ENCODE measurements at regions not wholly inside any gene's neighbourhood (a gene's known extent, or its start where the extent isn't known, plus 50 kb on each side); places are given as distances from the start of the nearest gene placed in this dataset.

- TF ChIP-seq, protein P1, sequence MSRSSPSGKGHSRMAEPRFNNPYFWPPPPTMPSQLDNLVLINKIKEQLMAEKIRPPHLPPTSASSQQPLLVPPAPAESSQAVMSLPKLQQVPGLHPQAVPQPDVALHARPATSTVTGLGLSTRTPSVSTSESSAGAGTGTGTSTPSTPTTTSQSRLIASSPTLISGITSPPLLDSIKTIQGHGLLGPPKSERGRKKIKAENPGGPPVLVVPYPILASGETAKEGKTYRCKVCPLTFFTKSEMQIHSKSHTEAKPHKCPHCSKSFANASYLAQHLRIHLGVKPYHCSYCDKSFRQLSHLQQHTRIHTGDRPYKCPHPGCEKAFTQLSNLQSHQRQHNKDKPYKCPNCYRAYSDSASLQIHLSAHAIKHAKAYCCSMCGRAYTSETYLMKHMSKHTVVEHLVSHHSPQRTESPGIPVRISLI (CRISPR knock-in tag; IDR thresholded peaks at IDR 0.05; ENCODE audit: borderline replicate concordance) = no peak
- TF ChIP-seq MAF1 (CRISPR knock-in tag; IDR thresholded peaks at IDR 0.05; ENCODE audit: borderline replicate concordance) = no peak
- TF ChIP-seq, protein P2, sequence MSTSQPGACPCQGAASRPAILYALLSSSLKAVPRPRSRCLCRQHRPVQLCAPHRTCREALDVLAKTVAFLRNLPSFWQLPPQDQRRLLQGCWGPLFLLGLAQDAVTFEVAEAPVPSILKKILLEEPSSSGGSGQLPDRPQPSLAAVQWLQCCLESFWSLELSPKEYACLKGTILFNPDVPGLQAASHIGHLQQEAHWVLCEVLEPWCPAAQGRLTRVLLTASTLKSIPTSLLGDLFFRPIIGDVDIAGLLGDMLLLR (CRISPR knock-in tag; IDR thresholded peaks at IDR 0.05) = no peak
Measured at GRCh38 chr22:34858066-34858465, 207.9 kb upstream of the ISX start (continued).

GRCh38 chr22:34861787-34862186 is 204.2 kb upstream of the ISX start:
- no peaks in the 10 kb centered on the region for H3K36me3 ChIP-seq (replicated peaks in 1 of 2; ENCODE audit: control insufficient read depth in 1 of 2, insufficient read depth in 2 of 2, low read length in 2 of 2)
- no peak overlapping the region for H3K4me2 ChIP-seq (ENCODE audit: low read depth, low read length)
- no peaks in the 10 kb centered on the region for H4K20me1 ChIP-seq (ENCODE audit: insufficient read depth, low read length)
- no peaks in the 10 kb centered on the region for H3K4me1 ChIP-seq (ENCODE audit: insufficient read depth, low read length)
- no peaks in the 10 kb centered on the region for H3K27me3 ChIP-seq (ENCODE audit: control insufficient read depth in 1 of 2, insufficient read depth in 2 of 2, low read length in 2 of 2)
- ATAC-seq (no peak), DNase-seq (ENCODE audit: low spot score) (no peak), FAIRE-seq (no peak)
- no peak overlapping the region for H2AFZ ChIP-seq (ENCODE audit: low read length)
- POLR2A ChIA-PET = no interaction called here
- 6% methylated on average over 2 of the region's 2 CpGs for WGBS (ENCODE audit: low lambda C conversion rate)
- intact Hi-C loops (cut with micrococcal nuclease; ENCODE audit: unreplicated experiment) = no loop called here
- BruUV-seq (replicated peaks) = no TSS peak
- H3K27ac ChIP-seq (ENCODE audit: extremely low read length, insufficient read depth, low read length) = no peak overlapping the region
- H3K79me2 ChIP-seq (ENCODE audit: insufficient read depth, low read length) = no peaks in the 10 kb centered on the region
- CTCF ChIA-PET (ENCODE audit: low intra/inter-chr PET ratio, low total read pairs) = no interaction called here
- in situ Hi-C loops (cut with HindIII; ENCODE audit: extremely low pct_ligation_motif_present, low pct_unique_long_range_greater_than_20kb) = loop anchor here (10.0 kb wide), 1 partner anchor 57 kb away; no protein-coding TSS in a partner anchor
- H3K4me3 ChIP-seq (replicated peaks in 1 of 3; ENCODE audit: insufficient read depth in 1 of 3, low read depth in 2 of 3, low read length in 3 of 3) = no peak overlapping the region
- no peaks in the 10 kb centered on the region for H3K9me3 ChIP-seq (ENCODE audit: low read length)
- H3K9ac ChIP-seq (ENCODE audit: insufficient read depth, low read depth, low read length) = no peak overlapping the region
- TF ChIP-seq ZNF225 (CRISPR knock-in tag; IDR thresholded peaks at IDR 0.05) (no peak), UBTF (CRISPR knock-in tag; IDR thresholded peaks at IDR 0.05) (no peak), NONO (IDR thresholded peaks at IDR 0.05) (no peak), NONO (CRISPR knock-in tag; conservative IDR thresholded peaks at IDR 0.05) (no peak), DPF2 (CRISPR knock-in tag; IDR thresholded peaks at IDR 0.05; ENCODE audit: borderline replicate concordance, low read depth) (no peak), NAIF1 (CRISPR knock-in tag; IDR thresholded peaks at IDR 0.05; ENCODE audit: borderline replicate concordance) (no peak), KDM4B (CRISPR knock-in tag; IDR thresholded peaks at IDR 0.05) (no peak), ZNF678 (CRISPR knock-in tag; IDR thresholded peaks at IDR 0.05) (no peak)
- TF ChIP-seq, protein P3, sequence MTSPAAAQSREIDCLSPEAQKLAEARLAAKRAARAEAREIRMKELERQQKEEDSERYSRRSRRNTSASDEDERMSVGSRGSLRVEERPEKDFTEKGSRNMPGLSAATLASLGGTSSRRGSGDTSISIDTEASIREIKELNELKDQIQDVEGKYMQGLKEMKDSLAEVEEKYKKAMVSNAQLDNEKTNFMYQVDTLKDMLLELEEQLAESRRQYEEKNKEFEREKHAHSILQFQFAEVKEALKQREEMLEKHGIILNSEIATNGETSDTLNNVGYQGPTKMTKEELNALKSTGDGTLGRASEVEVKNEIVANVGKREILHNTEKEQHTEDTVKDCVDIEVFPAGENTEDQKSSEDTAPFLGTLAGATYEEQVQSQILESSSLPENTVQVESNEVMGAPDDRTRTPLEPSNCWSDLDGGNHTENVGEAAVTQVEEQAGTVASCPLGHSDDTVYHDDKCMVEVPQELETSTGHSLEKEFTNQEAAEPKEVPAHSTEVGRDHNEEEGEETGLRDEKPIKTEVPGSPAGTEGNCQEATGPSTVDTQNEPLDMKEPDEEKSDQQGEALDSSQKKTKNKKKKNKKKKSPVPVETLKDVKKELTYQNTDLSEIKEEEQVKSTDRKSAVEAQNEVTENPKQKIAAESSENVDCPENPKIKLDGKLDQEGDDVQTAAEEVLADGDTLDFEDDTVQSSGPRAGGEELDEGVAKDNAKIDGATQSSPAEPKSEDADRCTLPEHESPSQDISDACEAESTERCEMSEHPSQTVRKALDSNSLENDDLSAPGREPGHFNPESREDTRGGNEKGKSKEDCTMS (CRISPR knock-in tag; conservative IDR thresholded peaks at IDR 0.05) = no peak
- TF ChIP-seq, protein P4, sequence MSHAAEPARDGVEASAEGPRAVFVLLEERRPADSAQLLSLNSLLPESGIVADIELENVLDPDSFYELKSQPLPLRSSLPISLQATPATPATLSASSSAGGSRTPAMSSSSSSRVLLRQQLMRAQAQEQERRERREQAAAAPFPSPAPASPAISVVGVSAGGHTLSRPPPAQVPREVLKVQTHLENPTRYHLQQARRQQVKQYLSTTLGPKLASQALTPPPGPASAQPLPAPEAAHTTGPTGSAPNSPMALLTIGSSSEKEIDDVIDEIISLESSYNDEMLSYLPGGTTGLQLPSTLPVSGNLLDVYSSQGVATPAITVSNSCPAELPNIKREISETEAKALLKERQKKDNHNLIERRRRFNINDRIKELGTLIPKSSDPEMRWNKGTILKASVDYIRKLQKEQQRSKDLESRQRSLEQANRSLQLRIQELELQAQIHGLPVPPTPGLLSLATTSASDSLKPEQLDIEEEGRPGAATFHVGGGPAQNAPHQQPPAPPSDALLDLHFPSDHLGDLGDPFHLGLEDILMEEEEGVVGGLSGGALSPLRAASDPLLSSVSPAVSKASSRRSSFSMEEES (CRISPR knock-in tag; IDR thresholded peaks at IDR 0.05) = no peak
- TF ChIP-seq, protein P5, sequence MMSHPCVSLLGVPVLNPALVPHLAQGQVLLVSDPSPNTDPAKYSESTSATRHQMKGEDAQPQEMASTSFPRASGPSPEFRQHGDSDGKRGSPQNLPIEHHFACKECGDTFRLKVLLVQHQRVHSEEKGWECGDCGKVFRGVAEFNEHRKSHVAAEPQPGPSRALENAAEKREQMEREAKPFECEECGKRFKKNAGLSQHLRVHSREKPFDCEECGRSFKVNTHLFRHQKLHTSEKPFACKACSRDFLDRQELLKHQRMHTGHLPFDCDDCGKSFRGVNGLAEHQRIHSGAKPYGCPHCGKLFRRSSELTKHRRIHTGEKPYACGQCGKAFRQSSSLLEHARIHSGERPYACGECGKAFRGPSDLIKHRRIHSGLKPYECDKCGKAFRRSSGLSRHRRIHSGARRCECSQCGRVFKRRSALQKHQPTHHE (CRISPR knock-in tag; IDR thresholded peaks at IDR 0.05; ENCODE audit: borderline replicate concordance) = no peak

Data from HepG2 (cell line).